SK-N-SH (cell line): ENCODE measurements at regions not wholly inside any gene's neighbourhood (a gene's known extent, or its start where the extent isn't known, plus 50 kb on each side); places are given as distances from the start of the nearest gene placed in this dataset.
A peak's percentile ranks its signal among the peaks of the same experiment; 100 is the strongest.

ENCODE experiments used
- CTCF ChIA-PET: fragments of 300-600, 350-600 bp; formaldehyde crosslinking; extraction: SDS; loops from one replicate; lab custom pipeline; 2021; lab: Yijun Ruan, JAX
- POLR2A ChIA-PET: fragments of 350-600 bp; sonication (Branson Sonifier 250); formaldehyde crosslinking; extraction: SDS; loops from one replicate; lab custom pipeline; 2020; ENCODE audit warnings: antibody characterized with exemption, inconsistent platforms; lab: Yijun Ruan, JAX
- DNase-seq: peaks from one replicate; pipeline ENCODE4 v3.0.0; 2012
- H2AFZ ChIP-seq: fragments of 200-600 bp; sonication (generic); 2 replicates; pipeline ENCODE4 v1.8.1; 2016; ENCODE audit warnings: antibody characterized with exemption, mild to moderate bottlenecking, low read depth
- H3F3A ChIP-seq: fragments of 200-600 bp; sonication (generic); replicated peaks from 2 replicates; pipeline ENCODE3; 2016; ENCODE audit warnings: antibody characterized with exemption, mild to moderate bottlenecking; ENCODE audit not compliant: insufficient read depth
- H3K27ac ChIP-seq, 2 experiments: fragments of 200-500 bp in 1 of 2; fragments of 200-600 bp in 1 of 2; sonication (Bioruptor generic) in 1 of 2; sonication (generic), shearing (Covaris generic) in 1 of 2; 2 replicates each; pipeline versions ENCODE4 v1.5.1 to v1.6.1; 2014 to 2016; ENCODE audit warnings: low read depth in 2 of 2, inconsistent platforms in 1 of 2, low read length in 1 of 2, mild to moderate bottlenecking in 1 of 2, mixed read lengths in 1 of 2
- H3K27me3 ChIP-seq: fragments of 200-600 bp; sonication (generic), shearing (Covaris generic); 2 replicates; pipeline ENCODE4 v1.6.1; 2016; ENCODE audit warnings: mixed run types; ENCODE audit not compliant: insufficient read depth
- H3K36me3 ChIP-seq, 2 experiments: fragments of 200-500 bp in 1 of 2; fragments of 200-600 bp in 1 of 2; sonication (Bioruptor generic) in 1 of 2; sonication (generic) in 1 of 2; replicated peaks in 1 of 2; 2 replicates each; pipeline versions ENCODE3 to v1.5.1; 2014 to 2016; ENCODE audit warnings: low read length in 1 of 2, mild to moderate bottlenecking in 1 of 2; ENCODE audit not compliant: insufficient read depth in 2 of 2, control insufficient read depth in 1 of 2
- H3K4me1 ChIP-seq, 2 experiments: fragments of 200-500 bp in 1 of 2; fragments of 200-600 bp in 1 of 2; sonication (Bioruptor generic) in 1 of 2; sonication (generic), shearing (Covaris generic) in 1 of 2; 2 replicates each; pipeline versions ENCODE4 v1.5.1 to v1.6.1; 2014 to 2016; ENCODE audit warnings: low read depth in 1 of 2, low read length in 1 of 2, mixed run types in 1 of 2; ENCODE audit not compliant: insufficient read depth in 2 of 2, control insufficient read depth in 1 of 2
- H3K4me2 ChIP-seq: fragments of 200-600 bp; sonication (generic), shearing (Covaris generic); 2 replicates; pipeline ENCODE4 v1.6.1; 2017; ENCODE audit warnings: mixed run types
- H3K4me3 ChIP-seq, 2 experiments: fragments of 200-500 bp in 1 of 2; fragments of 200-600 bp in 1 of 2; sonication (Bioruptor generic) in 1 of 2; sonication (generic), shearing (Covaris generic) in 1 of 2; 2 replicates each; pipeline versions ENCODE4 v1.5.1 to v1.8.1; 2014 to 2016; ENCODE audit warnings: low read depth in 2 of 2, inconsistent platforms in 1 of 2, low read length in 1 of 2, mild to moderate bottlenecking in 1 of 2, mixed read lengths in 1 of 2, moderate library complexity in 1 of 2
- H3K79me2 ChIP-seq: fragments of 200-600 bp; sonication (generic); 2 replicates; pipeline ENCODE4 v1.8.1; 2017; ENCODE audit warnings: mild to moderate bottlenecking; ENCODE audit not compliant: insufficient read depth
- H3K9ac ChIP-seq: fragments of 200-600 bp; sonication (generic); 2 replicates; pipeline ENCODE4 v1.6.1; 2017; ENCODE audit warnings: mixed run types
- H3K9me2 ChIP-seq: fragments of 200-600 bp; sonication (generic); 2 replicates; pipeline ENCODE4 v1.6.1; 2017; ENCODE audit warnings: mixed run types
- H3K9me3 ChIP-seq: fragments of 200-600 bp; sonication (generic); 2 replicates; pipeline ENCODE4 v1.6.1; 2017; ENCODE audit warnings: mixed run types, mild to moderate bottlenecking, moderate library complexity
- H4K20me1 ChIP-seq: fragments of 200-600 bp; sonication (generic); 2 replicates; pipeline ENCODE4 v1.6.1; 2017; ENCODE audit warnings: mild to moderate bottlenecking, mixed run types; ENCODE audit not compliant: insufficient read depth
- CTCF ChIP-seq: fragments of 200-600 bp; sonication (generic); IDR thresholded peaks from 2 replicates; pipeline ENCODE4 v1.6.1; 2017; ENCODE audit warnings: antibody characterized with exemption, mild to moderate bottlenecking, moderate library complexity
- ELF1 ChIP-seq: IDR thresholded peaks from 2 replicates; pipeline ENCODE4 v1.4.0; 2012
- EP300 ChIP-seq, 2 experiments: IDR thresholded peaks; 2 replicates each; pipeline versions ENCODE4 v1.4.0 to v1.6.1; 2012; ENCODE audit warnings: borderline replicate concordance in 1 of 2, low read depth in 1 of 2, low read length in 1 of 2
- GABPA ChIP-seq: IDR thresholded peaks from 2 replicates; pipeline ENCODE4 v1.4.0; 2012; ENCODE audit warnings: low read depth, mild to moderate bottlenecking
- GATA2 ChIP-seq: sonication (generic); formaldehyde crosslinking; IDR thresholded peaks from 2 replicates; pipeline ENCODE4 v1.5.0; 2020; ENCODE audit warnings: mild to moderate bottlenecking, missing genetic modification reagents
- JUND ChIP-seq: IDR thresholded peaks from 2 replicates; pipeline ENCODE4 v1.4.0; 2012
- NFIC ChIP-seq: IDR thresholded peaks from 2 replicates; pipeline ENCODE4 v1.4.0; 2012; ENCODE audit warnings: borderline replicate concordance
- RAD21 ChIP-seq: IDR thresholded peaks from 2 replicates; pipeline ENCODE4 v1.6.1; 2012; ENCODE audit warnings: mild to moderate bottlenecking, low read length
- REST ChIP-seq: IDR thresholded peaks from 2 replicates; pipeline ENCODE4 v1.6.1; 2012; ENCODE audit warnings: mild to moderate bottlenecking, low read depth, low read length, moderate library complexity
- RFX5 ChIP-seq: IDR thresholded peaks from 2 replicates; pipeline ENCODE4 v1.6.1; 2012; ENCODE audit warnings: mild to moderate bottlenecking, improper control_type of control experiment, low read length
- SMC3 ChIP-seq: IDR thresholded peaks from 2 replicates; pipeline ENCODE4 v1.6.1; 2012; ENCODE audit warnings: low read depth, low read length, improper control_type of control experiment
- WGBS: methylation state at CpG from one replicate; pipeline ENCODE4 v1.1.6; 2017; ENCODE audit warnings: low lambda C conversion rate; 5-methylcytosine and 5-hydroxymethylcytosine counted together
- TF ChIP-seq, protein P1 (sequence below): fragments of 150-350 bp; IDR thresholded peaks from 2 replicates; pipeline ENCODE4 v1.6.1; 2016; ENCODE audit warnings: mild to moderate bottlenecking, low read depth, low read length

DNA sequence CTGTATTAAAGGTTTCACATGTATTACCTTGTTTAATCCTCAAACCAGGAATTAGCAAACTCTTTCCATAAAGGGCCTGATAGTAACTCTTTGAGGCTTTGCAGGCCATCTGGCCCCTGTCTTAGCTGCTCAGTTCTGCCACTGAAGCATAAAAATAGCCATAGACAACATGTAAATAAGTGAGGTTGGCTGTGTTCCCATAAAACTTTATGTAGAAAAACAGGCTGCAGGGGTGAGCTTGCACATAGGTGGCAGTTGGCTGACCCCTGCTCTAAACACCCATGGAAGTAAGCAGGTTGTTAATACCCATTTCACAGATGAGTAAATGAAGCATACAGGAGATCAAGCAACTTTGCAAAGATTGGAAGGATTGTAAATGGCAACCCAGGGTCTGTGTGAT, 1279.2 kb upstream of the AUTS2 start:
- ChIA-PET POLR2A (no interaction called here), CTCF (interaction anchor here (0.8 to 1.2 kb wide), 4 partner anchors 8 to 941 kb away, joined by 3 to 5 read pairs (median 3); no protein-coding TSS in a partner anchor)
- no peaks in the 10 kb centered on the region for H3K27me3 ChIP-seq
- no peaks in the 10 kb centered on the region for H3K36me3 ChIP-seq
- H3K27ac ChIP-seq: no peak overlapping the region
- no peak overlapping the region for H3K9ac ChIP-seq
- H2AFZ ChIP-seq: no peak overlapping the region
- DNase-seq: no peak
- H3K4me1 ChIP-seq: peaks cover 0 to 15% of the 10 kb centered on the region in 2 experiments; a peak in 2 of 4 replicates
- no peaks in the 10 kb centered on the region for H3K79me2 ChIP-seq
- H3K9me2 ChIP-seq: no peaks in the 10 kb centered on the region
- H3K4me2 ChIP-seq: no peak overlapping the region
- H3K9me3 ChIP-seq: no peaks in the 10 kb centered on the region
- TF ChIP-seq SMC3: no peak
- no peak for TF ChIP-seq JUND
- TF ChIP-seq, all 33 proteins: peak for 0
- Histone ChIP-seq H4K20me1 (no peaks in the 10 kb centered on the region), H3F3A (no peaks in the 10 kb centered on the region), H3K4me3 (no peak overlapping the region)

DNA sequence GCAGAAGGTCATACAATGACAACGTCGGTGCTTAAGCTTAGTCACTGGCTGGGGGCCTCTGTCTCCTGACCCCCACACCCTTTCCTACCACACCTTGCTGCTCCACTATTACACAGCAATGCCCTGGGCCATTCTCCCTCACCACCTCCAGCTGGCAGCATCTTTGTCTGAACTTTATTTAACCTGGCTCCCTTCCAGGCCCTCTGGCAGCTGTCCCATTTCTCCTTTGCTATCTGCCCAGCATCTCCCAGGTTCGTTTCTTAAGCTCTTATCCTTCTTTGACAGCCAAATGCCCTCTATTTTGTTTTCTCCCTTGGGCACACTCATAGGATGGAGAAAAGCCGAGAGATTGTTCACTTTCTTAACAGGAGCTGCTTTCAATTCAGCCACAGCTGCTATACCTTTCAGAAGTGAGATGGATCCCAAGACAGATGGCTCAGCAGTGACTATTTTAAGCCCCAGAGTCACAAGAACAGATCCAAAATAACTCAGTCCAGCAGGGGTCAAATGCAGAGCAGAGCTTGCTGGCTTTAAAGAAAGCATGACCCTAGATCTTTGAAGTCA, 1277.1 kb upstream of the AUTS2 start:
- POLR2A ChIA-PET: interaction anchor here (0.8 to 1.0 kb wide), 3 partner anchors 10 to 1019 kb away, joined by 3 to 9 read pairs (median 3); no protein-coding TSS in a partner anchor
- 0% methylated on average over 4 of the region's 4 CpGs for WGBS
- Histone ChIP-seq H3K36me3 (no peaks in the 10 kb centered on the region), H3K9ac (no peak overlapping the region), H2AFZ (no peak overlapping the region), H3K9me2 (no peaks in the 10 kb centered on the region), H3K4me3 (peak overlapping the region in 1 of 2 experiments; percentile 32; a peak in 1 of 4 replicates), H3K79me2 (no peaks in the 10 kb centered on the region), H3K9me3 (no peaks in the 10 kb centered on the region), H3K27ac (peak overlapping the region in 1 of 2 experiments; percentile 67; a peak in 2 of 4 replicates), H4K20me1 (no peaks in the 10 kb centered on the region), H3K4me1 (peaks cover 0 to 15% of the 10 kb centered on the region in 2 experiments; a peak in 2 of 4 replicates), H3K4me2 (peak overlapping the region; percentile 35; the same call in 1 of the 2 replicates), H3K27me3 (no peaks in the 10 kb centered on the region), H3F3A (no peaks in the 10 kb centered on the region)
- TF ChIP-seq ELF1 (no peak), JUND (no peak), REST (no peak), NFIC (peak; percentile 44; the same call in 1 of the 2 replicates), EP300 (IDR thresholded peaks at IDR 0.05; ENCODE audit: borderline replicate concordance in 1 of 2, low read depth in 1 of 2, low read length in 1 of 2) (no peak; a peak in 2 of 4 replicates), GABPA (no peak), GATA2 (CRISPR knock-in tag) (peak; percentile 81), CTCF (no peak), RFX5 (no peak), RAD21 (peak; percentile 24)
- TF ChIP-seq, protein P1, sequence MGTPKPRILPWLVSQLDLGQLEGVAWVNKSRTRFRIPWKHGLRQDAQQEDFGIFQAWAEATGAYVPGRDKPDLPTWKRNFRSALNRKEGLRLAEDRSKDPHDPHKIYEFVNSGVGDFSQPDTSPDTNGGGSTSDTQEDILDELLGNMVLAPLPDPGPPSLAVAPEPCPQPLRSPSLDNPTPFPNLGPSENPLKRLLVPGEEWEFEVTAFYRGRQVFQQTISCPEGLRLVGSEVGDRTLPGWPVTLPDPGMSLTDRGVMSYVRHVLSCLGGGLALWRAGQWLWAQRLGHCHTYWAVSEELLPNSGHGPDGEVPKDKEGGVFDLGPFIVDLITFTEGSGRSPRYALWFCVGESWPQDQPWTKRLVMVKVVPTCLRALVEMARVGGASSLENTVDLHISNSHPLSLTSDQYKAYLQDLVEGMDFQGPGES: no peak
- CTCF ChIA-PET: interaction anchor here (1.3 kb wide), 1 partner anchor 18 kb away, joined by 4 read pairs; no protein-coding TSS in a partner anchor
- DNase-seq: peak; percentile 50
